Breast epithelium (tissue), 4 donors: ENCODE measurements at regions not wholly inside any gene's neighbourhood (a gene's known extent, or its start where the extent isn't known, plus 50 kb on each side); places are given as distances from the start of the nearest gene placed in this dataset.

Source experiments
- DNase-seq, 2 donors: peaks; one replicate each; pipeline ENCODE4 v3.0.0-alpha.2; 2019; ENCODE audit warnings: low spot score in 2 of 2
- H3K27ac ChIP-seq, 2 donors: fragments of 200-600 bp; sonication (generic) in 1 of 2; one replicate each; pipeline ENCODE4 v1.5.1; 2016 to 2019; ENCODE audit warnings: mild to moderate bottlenecking in 1 of 2
- H3K27me3 ChIP-seq, 2 donors: fragments of 200-600 bp; sonication (generic) in 1 of 2; one replicate each; pipeline versions ENCODE4 v1.5.1 to v1.6.0; 2017 to 2019; ENCODE audit warnings: control low read depth in 1 of 2, mild to moderate bottlenecking in 1 of 2
- H3K36me3 ChIP-seq: fragments of 200-600 bp; one replicate; pipeline ENCODE4 v1.5.1; 2019
- H3K4me1 ChIP-seq, 2 donors: fragments of 200-600 bp; sonication (generic); one replicate each; pipeline ENCODE4 v1.5.1; 2016 to 2019; ENCODE audit warnings: control low read depth in 1 of 2
- H3K4me3 ChIP-seq, 3 donors: fragments of 200-600 bp; sonication (generic); 1 replicate in 2 of 3; 2 replicates in 1 of 3; pipeline ENCODE4 v1.5.1; 2016 to 2019; ENCODE audit warnings: mild to moderate bottlenecking in 3 of 3, moderate library complexity in 2 of 3
- H3K9me3 ChIP-seq, 2 donors: fragments of 200-600 bp; sonication (generic) in 1 of 2; one replicate each; pipeline ENCODE4 v1.5.1; 2016 to 2019; ENCODE audit warnings: control low read depth in 1 of 2
- CTCF ChIP-seq, 3 donors: fragments of 450-650 bp; IDR thresholded peaks; one replicate each; pipeline ENCODE4 v1.5.1; 2016 to 2017; ENCODE audit warnings: antibody characterized with exemption in 3 of 3, mild to moderate bottlenecking in 3 of 3, moderate library complexity in 3 of 3
- POLR2A ChIP-seq: fragments of 450-650 bp; IDR thresholded peaks from one replicate; pipeline ENCODE4 v1.6.1; 2016; ENCODE audit warnings: antibody characterized with exemption, mild to moderate bottlenecking, moderate library complexity
- POLR2AphosphoS5 ChIP-seq, 3 donors: sonication (generic); formaldehyde crosslinking; IDR thresholded peaks; one replicate each; pipeline ENCODE4 v1.6.1; 2017; ENCODE audit warnings: antibody characterized with exemption in 3 of 3
- intact Hi-C: fragments of 100-400 bp; cut with DNase I; formaldehyde crosslinking; loops from one replicate; pipeline ENCODE4 v1.15.1; 2023; ENCODE audit warnings: low total_unique reads

GRCh38 chr13:64414381-64414780 lies 2815.8 kb downstream of the PCDH9 start:
- intact Hi-C loops: no loop called here
- Histone ChIP-seq H3K4me3 (no peak overlapping the region), H3K36me3 (no peaks in the 10 kb centered on the region), H3K27ac (no peak overlapping the region), H3K9me3 (peaks cover 0 to 3% of the 10 kb centered on the region in 2 donors), H3K4me1 (no peaks in the 10 kb centered on the region), H3K27me3 (no peaks in the 10 kb centered on the region)
- TF ChIP-seq POLR2AphosphoS5 (IDR thresholded peaks at IDR 0.05): no peak
- TF ChIP-seq CTCF (IDR thresholded peaks at IDR 0.05): no peak
- no peak for TF ChIP-seq POLR2A
- no peak for DNase-seq

- TF ChIP-seq POLR2AphosphoS5 (IDR thresholded peaks at IDR 0.05) (no peak), CTCF (IDR thresholded peaks at IDR 0.05) (no peak), POLR2A (no peak)
- Histone ChIP-seq H3K4me3 (no peak overlapping the region), H3K4me1 (no peaks in the 10 kb centered on the region), H3K36me3 (no peaks in the 10 kb centered on the region), H3K27me3 (no peaks in the 10 kb centered on the region), H3K27ac (no peak overlapping the region), H3K9me3 (peaks cover 0 to 3% of the 10 kb centered on the region in 2 donors)
- intact Hi-C loops: no loop called here
- no peak for DNase-seq
These were observed 2816.6 kb downstream of the PCDH9 start for GRCh38 chr13:64413529-64413928.

GRCh38 chr13:64410276-64411053 lies 2819.7 kb downstream of the PCDH9 start:
- no peaks in the 10 kb centered on the region for H3K27me3 ChIP-seq
- no peak overlapping the region for H3K27ac ChIP-seq
- no peak overlapping the region for H3K4me3 ChIP-seq
- H3K4me1 ChIP-seq: no peaks in the 10 kb centered on the region
- intact Hi-C loops: no loop called here
- no peak for DNase-seq
- peaks cover 0 to 3% of the 10 kb centered on the region in 2 donors for H3K9me3 ChIP-seq
- no peak for TF ChIP-seq POLR2A
- no peaks in the 10 kb centered on the region for H3K36me3 ChIP-seq

- Histone ChIP-seq H3K36me3 (no peaks in the 10 kb centered on the region), H3K4me1 (no peaks in the 10 kb centered on the region), H3K27me3 (no peaks in the 10 kb centered on the region), H3K9me3 (no peaks in the 10 kb centered on the region), H3K27ac (no peak overlapping the region), H3K4me3 (no peak overlapping the region)
- intact Hi-C loops: no loop called here
- TF ChIP-seq POLR2AphosphoS5 (IDR thresholded peaks at IDR 0.05) (no peak), POLR2A (no peak), CTCF (IDR thresholded peaks at IDR 0.05) (no peak)
- no peak for DNase-seq
These were observed 2832.4 kb downstream of the PCDH9 start for GRCh38 chr13:64397701-64398100.

- no peak overlapping the region for H3K4me3 ChIP-seq
- H3K9me3 ChIP-seq: no peaks in the 10 kb centered on the region
- no peak for DNase-seq
- H3K36me3 ChIP-seq: no peaks in the 10 kb centered on the region
- TF ChIP-seq POLR2A (no peak), POLR2AphosphoS5 (IDR thresholded peaks at IDR 0.05) (no peak), CTCF (IDR thresholded peaks at IDR 0.05) (no peak)
- no peaks in the 10 kb centered on the region for H3K27me3 ChIP-seq
- no peak overlapping the region for H3K27ac ChIP-seq
- H3K4me1 ChIP-seq: no peaks in the 10 kb centered on the region
- intact Hi-C loops: no loop called here
These were observed 2852.5 kb downstream of the PCDH9 start for GRCh38 chr13:64377606-64378005.
